VCaP (cell line): ENCODE measurements at regions not wholly inside any gene's neighbourhood (a gene's known extent, or its start where the extent isn't known, plus 50 kb on each side); places are given as distances from the start of the nearest gene placed in this dataset.

Source experiments
- H3K27ac ChIP-seq: fragments of 450-650 bp; 2 replicates; pipeline ENCODE4 v1.5.1; 2017
- TF ChIP-seq, protein P1 (sequence below): fragments of 450-650 bp; conservative IDR thresholded peaks from 2 replicates; pipeline ENCODE4 v1.5.1; 2017; ENCODE audit warnings: mild to moderate bottlenecking, moderate library complexity

DNA sequence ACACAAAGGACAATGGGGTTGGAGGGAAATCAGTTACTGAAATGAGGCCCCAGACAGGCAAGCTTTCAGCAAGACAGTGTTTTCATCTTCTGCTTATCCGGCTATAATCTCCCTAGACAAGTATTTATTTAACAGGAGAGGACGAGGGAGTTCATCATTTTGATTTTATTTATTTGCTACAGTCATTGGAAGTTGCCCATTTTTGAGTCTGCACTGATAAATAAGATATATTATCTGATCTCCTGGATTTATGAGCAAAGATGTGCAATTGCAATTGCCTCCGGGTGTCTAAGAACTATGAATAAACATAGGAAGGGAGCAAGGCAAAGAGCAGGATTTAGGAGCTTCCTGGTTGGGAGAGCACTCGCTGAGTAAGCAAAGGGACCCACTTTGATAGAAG is 263.2 kb upstream of the EDA2R start:
- peak overlapping the region; percentile 69 for H3K27ac ChIP-seq
- TF ChIP-seq, protein P1, sequence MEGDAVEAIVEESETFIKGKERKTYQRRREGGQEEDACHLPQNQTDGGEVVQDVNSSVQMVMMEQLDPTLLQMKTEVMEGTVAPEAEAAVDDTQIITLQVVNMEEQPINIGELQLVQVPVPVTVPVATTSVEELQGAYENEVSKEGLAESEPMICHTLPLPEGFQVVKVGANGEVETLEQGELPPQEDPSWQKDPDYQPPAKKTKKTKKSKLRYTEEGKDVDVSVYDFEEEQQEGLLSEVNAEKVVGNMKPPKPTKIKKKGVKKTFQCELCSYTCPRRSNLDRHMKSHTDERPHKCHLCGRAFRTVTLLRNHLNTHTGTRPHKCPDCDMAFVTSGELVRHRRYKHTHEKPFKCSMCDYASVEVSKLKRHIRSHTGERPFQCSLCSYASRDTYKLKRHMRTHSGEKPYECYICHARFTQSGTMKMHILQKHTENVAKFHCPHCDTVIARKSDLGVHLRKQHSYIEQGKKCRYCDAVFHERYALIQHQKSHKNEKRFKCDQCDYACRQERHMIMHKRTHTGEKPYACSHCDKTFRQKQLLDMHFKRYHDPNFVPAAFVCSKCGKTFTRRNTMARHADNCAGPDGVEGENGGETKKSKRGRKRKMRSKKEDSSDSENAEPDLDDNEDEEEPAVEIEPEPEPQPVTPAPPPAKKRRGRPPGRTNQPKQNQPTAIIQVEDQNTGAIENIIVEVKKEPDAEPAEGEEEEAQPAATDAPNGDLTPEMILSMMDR, result no peak

DNA sequence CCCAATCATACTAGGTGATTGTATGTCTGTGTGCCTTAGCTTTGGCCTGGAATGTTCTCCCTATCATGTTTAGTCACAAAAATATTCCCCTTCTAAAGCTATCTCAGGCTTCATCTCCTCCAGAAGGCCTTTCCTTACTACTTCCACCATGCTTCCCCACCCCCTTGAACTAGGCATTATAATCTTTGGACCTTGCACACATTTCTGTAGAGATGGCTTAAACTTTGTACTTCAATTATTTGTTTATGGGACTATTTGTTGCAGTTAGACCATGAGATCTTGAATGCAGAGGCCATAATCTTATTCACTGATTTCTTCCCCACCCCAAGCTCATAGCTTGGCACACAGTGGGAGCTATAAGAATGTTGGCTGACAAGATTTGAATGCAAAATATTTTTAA is 262.0 kb upstream of the EDA2R start:
- TF ChIP-seq, protein P1, result no peak
- H3K27ac ChIP-seq, result peak overlapping the region; percentile 69

DNA sequence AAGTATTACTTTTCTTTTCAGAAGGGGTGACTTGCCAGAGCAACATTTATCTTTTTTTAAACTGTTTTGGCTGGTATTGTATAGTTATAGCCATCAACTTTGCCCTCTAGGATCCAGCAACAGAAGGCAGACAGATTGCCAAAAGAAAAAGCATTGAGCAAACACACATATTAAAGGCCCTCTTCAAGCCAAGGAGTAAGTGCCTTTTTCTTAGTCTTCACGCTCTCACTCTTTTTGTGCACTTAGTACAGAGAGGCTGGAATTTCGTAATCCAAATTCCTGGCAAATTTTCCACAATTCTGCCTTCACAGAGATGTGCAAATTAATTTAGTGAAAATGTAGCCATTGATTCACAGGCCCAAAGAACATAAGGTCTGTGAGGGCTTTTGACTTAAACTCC is 253.1 kb upstream of the EDA2R start:
- no peak overlapping the region for H3K27ac ChIP-seq
- TF ChIP-seq, protein P1, result no peak

DNA sequence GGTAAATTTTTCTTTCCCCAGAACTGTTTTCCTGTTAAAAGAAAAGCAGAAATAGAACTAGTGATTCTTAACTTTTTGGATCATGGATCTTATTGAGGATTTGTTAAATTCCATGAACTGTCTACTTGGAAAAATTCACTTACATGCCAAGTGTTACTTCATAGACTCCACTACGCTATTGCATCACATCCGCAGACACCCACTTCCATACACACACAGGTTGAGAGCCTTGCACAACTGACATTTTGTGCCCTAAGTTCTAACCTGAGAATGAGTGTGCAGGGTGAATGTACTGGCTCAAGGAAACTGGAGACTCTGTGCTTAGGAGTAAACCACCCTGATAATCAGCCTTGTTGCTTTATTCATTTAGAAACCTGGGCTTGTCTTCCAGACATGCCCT is 250.5 kb upstream of the EDA2R start:
- TF ChIP-seq, protein P1, result no peak
- no peak overlapping the region for H3K27ac ChIP-seq

DNA sequence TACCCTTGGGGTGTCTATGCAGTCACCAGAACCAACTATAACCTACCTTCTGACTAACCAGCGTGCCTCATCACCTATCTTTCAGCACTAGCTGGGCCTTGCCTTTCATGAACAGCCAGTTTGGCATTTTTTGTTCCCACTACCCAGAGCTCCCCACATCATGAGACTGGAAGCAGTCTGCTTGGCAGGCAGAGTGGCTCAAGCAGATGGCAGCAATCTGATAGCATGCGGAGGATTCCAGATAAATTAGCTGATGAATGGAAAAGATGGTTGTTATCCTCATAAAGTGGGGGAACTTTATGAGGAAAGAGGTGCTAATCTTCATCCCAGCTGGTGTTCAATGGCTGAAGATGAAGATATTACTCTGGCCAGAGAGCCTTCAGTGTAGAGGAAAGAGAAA is 243.2 kb upstream of the EDA2R start:
- TF ChIP-seq, protein P1, result no peak
- no peak overlapping the region for H3K27ac ChIP-seq

DNA sequence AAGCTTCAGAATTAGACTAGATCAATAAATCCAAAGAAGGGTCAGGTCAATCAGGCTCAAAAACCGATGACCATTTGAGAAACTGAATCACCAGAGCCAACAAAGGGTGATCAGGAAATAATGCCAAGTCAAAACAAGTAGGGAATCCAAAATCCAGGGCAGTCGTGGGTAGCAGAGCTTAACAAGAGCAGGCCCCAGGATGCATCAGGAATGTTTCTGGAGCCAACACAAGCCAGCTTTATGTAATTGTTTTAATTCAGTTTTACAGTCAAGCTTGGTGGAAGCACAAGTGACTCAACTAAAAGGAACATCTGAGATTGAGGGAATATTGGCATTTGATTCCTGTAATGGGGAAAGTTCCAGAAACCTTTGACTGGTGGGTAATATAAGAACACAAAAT is 237.9 kb upstream of the EDA2R start:
- TF ChIP-seq, protein P1, result no peak
- no peak overlapping the region for H3K27ac ChIP-seq

DNA sequence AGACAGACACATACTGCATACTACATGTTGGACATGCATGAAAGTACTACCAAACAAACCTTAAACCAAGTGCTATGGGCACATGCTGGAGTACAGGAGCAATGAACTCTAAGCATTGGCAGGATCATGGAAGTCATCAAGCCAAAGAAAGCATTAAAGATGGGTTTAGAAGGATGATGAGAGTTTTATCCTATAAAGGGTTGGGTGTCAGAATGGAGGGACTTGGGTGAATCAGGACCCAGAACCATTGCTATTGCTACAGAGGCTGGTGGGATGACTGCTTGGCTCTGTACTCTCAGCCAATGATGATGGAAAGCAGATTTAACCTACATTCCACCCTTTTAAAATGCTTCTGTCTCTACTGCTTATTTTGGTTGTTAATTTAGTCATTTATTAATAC is 233.9 kb upstream of the EDA2R start:
- no peak overlapping the region for H3K27ac ChIP-seq
- TF ChIP-seq, protein P1, result no peak

DNA sequence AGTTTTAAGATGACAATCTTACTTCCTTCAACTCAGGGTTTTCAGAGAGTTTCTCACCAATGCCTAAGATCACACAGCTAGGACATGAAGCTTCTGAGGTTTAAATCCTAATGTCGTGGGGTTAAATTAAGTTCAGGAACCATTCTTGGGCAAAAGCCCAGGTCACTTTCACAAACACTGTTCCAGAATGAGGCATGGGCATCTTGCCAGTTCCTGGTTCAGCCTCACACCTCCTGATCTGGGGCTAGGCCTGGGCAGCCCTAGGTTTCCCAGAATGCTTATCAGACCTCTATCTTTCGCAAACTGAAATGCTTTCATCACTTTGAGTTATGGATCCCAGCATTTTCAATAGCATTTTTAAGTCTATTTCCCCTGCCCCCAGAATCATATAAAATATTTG is 224.8 kb upstream of the EDA2R start:
- TF ChIP-seq, protein P1, result no peak
- H3K27ac ChIP-seq, result peak overlapping the region; percentile 7; the same call in 1 of the 2 replicates
